ENCODE measurements at regions not wholly inside any gene's neighbourhood (a gene's known extent, or its start where the extent isn't known, plus 50 kb on each side); places are given as distances from the start of the nearest gene placed in this dataset.

- CTCF ChIA-PET: no interaction called here
- no peak for DNase-seq
- H3K4me3 Mint-ChIP-seq (ENCODE audit: low read depth, unreplicated experiment): no peak overlapping the region
- no peak overlapping the region for H3K27ac Mint-ChIP-seq (ENCODE audit: unreplicated experiment)
- H3K27me3 Mint-ChIP-seq (ENCODE audit: unreplicated experiment): no peaks in the 10 kb centered on the region
- TF ChIP-seq CTCF (IDR thresholded peaks at IDR 0.05; ENCODE audit: unreplicated experiment): no peak
- intact Hi-C loops (cut with micrococcal nuclease; ENCODE audit: unreplicated experiment): no loop called here
- BruUV-seq (replicated peaks): no TSS peak
- no peaks in the 10 kb centered on the region for H3K9me3 Mint-ChIP-seq (ENCODE audit: low read depth, unreplicated experiment)
- no peaks in the 10 kb centered on the region for H3K4me1 Mint-ChIP-seq (ENCODE audit: low read depth, unreplicated experiment)
- no peaks in the 10 kb centered on the region for H3K36me3 Mint-ChIP-seq (ENCODE audit: insufficient read depth, unreplicated experiment)
Observed at GRCh38 chr6:50461696-50462095, 251.6 kb upstream of the TFAP2D start.

GRCh38 chr6:50463931-50464330 is 249.4 kb upstream of the TFAP2D start:
- Mint-ChIP-seq H3K4me1 (ENCODE audit: low read depth, unreplicated experiment) (no peaks in the 10 kb centered on the region), H3K36me3 (ENCODE audit: insufficient read depth, unreplicated experiment) (no peaks in the 10 kb centered on the region), H3K27me3 (ENCODE audit: unreplicated experiment) (no peaks in the 10 kb centered on the region), H3K27ac (ENCODE audit: unreplicated experiment) (no peak overlapping the region), H3K4me3 (ENCODE audit: low read depth, unreplicated experiment) (no peak overlapping the region), H3K9me3 (ENCODE audit: low read depth, unreplicated experiment) (no peaks in the 10 kb centered on the region)
- intact Hi-C loops (cut with micrococcal nuclease; ENCODE audit: unreplicated experiment): no loop called here
- no TSS peak for BruUV-seq (replicated peaks)
- CTCF ChIA-PET: no interaction called here
- DNase-seq: no peak
- TF ChIP-seq CTCF (IDR thresholded peaks at IDR 0.05; ENCODE audit: unreplicated experiment): no peak

- CTCF ChIA-PET: no interaction called here
- TF ChIP-seq CTCF (IDR thresholded peaks at IDR 0.05; ENCODE audit: unreplicated experiment): no peak
- BruUV-seq (replicated peaks): no TSS peak
- no peaks in the 10 kb centered on the region for H3K4me1 Mint-ChIP-seq (ENCODE audit: low read depth, unreplicated experiment)
- H3K27ac Mint-ChIP-seq (ENCODE audit: unreplicated experiment): no peak overlapping the region
- H3K27me3 Mint-ChIP-seq (ENCODE audit: unreplicated experiment): no peaks in the 10 kb centered on the region
- DNase-seq: no peak
- no peak overlapping the region for H3K4me3 Mint-ChIP-seq (ENCODE audit: low read depth, unreplicated experiment)
- no peaks in the 10 kb centered on the region for H3K36me3 Mint-ChIP-seq (ENCODE audit: insufficient read depth, unreplicated experiment)
- peaks cover 2% of the 10 kb centered on the region for H3K9me3 Mint-ChIP-seq (ENCODE audit: low read depth, unreplicated experiment)
- intact Hi-C loops (cut with micrococcal nuclease; ENCODE audit: unreplicated experiment): no loop called here
Observed at GRCh38 chr6:50467931-50468330, 245.4 kb upstream of the TFAP2D start.

GRCh38 chr6:50471041-50471440 is 242.3 kb upstream of the TFAP2D start:
- no peaks in the 10 kb centered on the region for H3K27me3 Mint-ChIP-seq (ENCODE audit: unreplicated experiment)
- DNase-seq: no peak
- BruUV-seq (replicated peaks): no TSS peak
- no peaks in the 10 kb centered on the region for H3K4me1 Mint-ChIP-seq (ENCODE audit: low read depth, unreplicated experiment)
- peaks cover 2% of the 10 kb centered on the region for H3K9me3 Mint-ChIP-seq (ENCODE audit: low read depth, unreplicated experiment)
- H3K27ac Mint-ChIP-seq (ENCODE audit: unreplicated experiment): no peak overlapping the region
- CTCF ChIA-PET: no interaction called here
- TF ChIP-seq CTCF (IDR thresholded peaks at IDR 0.05; ENCODE audit: unreplicated experiment): no peak
- no peak overlapping the region for H3K4me3 Mint-ChIP-seq (ENCODE audit: low read depth, unreplicated experiment)
- intact Hi-C loops (cut with micrococcal nuclease; ENCODE audit: unreplicated experiment): no loop called here
- H3K36me3 Mint-ChIP-seq (ENCODE audit: insufficient read depth, unreplicated experiment): no peaks in the 10 kb centered on the region

- H3K27me3 Mint-ChIP-seq (ENCODE audit: unreplicated experiment): no peaks in the 10 kb centered on the region
- no TSS peak for BruUV-seq (replicated peaks)
- no peaks in the 10 kb centered on the region for H3K4me1 Mint-ChIP-seq (ENCODE audit: low read depth, unreplicated experiment)
- DNase-seq: no peak
- H3K9me3 Mint-ChIP-seq (ENCODE audit: low read depth, unreplicated experiment): no peaks in the 10 kb centered on the region
- no peaks in the 10 kb centered on the region for H3K36me3 Mint-ChIP-seq (ENCODE audit: insufficient read depth, unreplicated experiment)
- no peak overlapping the region for H3K4me3 Mint-ChIP-seq (ENCODE audit: low read depth, unreplicated experiment)
- H3K27ac Mint-ChIP-seq (ENCODE audit: unreplicated experiment): no peak overlapping the region
- intact Hi-C loops (cut with micrococcal nuclease; ENCODE audit: unreplicated experiment): no loop called here
- no peak for TF ChIP-seq CTCF (IDR thresholded peaks at IDR 0.05; ENCODE audit: unreplicated experiment)
- CTCF ChIA-PET: no interaction called here
Observed at GRCh38 chr6:50510361-50510760, 203.0 kb upstream of the TFAP2D start.
